ENCODE measurements at regions not wholly inside any gene's neighbourhood (a gene's known extent, or its start where the extent isn't known, plus 50 kb on each side); places are given as distances from the start of the nearest gene placed in this dataset.

- no peak for DNase-seq (ENCODE audit: low read depth)
- TF ChIP-seq MYC (IDR thresholded peaks at IDR 0.05; ENCODE audit: low read depth, low read length) (no peak), POLR2A (IDR thresholded peaks at IDR 0.05; ENCODE audit: extremely low read depth, insufficient read length) (no peak), CTCF (IDR thresholded peaks at IDR 0.05; ENCODE audit: low read depth, low read length) (no peak), MAX (IDR thresholded peaks at IDR 0.05; ENCODE audit: low read depth, low read length) (no peak)
- H3K4me3 ChIP-seq (ENCODE audit: low read depth, low read length), result no peak overlapping the region
Observed at GRCh38 chr7:124597509-124597908, 168.1 kb downstream of the GPR37 start.

- H3K4me3 ChIP-seq (ENCODE audit: low read depth, low read length), result no peak overlapping the region
- no peak for DNase-seq (ENCODE audit: low read depth)
- TF ChIP-seq POLR2A (IDR thresholded peaks at IDR 0.05; ENCODE audit: extremely low read depth, insufficient read length), result no peak
- TF ChIP-seq CTCF (IDR thresholded peaks at IDR 0.05; ENCODE audit: low read depth, low read length), result no peak
- TF ChIP-seq MYC (IDR thresholded peaks at IDR 0.05; ENCODE audit: low read depth, low read length), result no peak
- no peak for TF ChIP-seq MAX (IDR thresholded peaks at IDR 0.05; ENCODE audit: low read depth, low read length)
Observed at GRCh38 chr7:124596881-124597280, 168.7 kb downstream of the GPR37 start.

- H3K4me3 ChIP-seq (ENCODE audit: low read depth, low read length), result no peak overlapping the region
- no peak for DNase-seq (ENCODE audit: low read depth)
- TF ChIP-seq MAX (IDR thresholded peaks at IDR 0.05; ENCODE audit: low read depth, low read length) (no peak), CTCF (IDR thresholded peaks at IDR 0.05; ENCODE audit: low read depth, low read length) (no peak)
Observed at GRCh38 chr7:124590814-124591213, 174.8 kb downstream of the GPR37 start.

GRCh38 chr7:124577256-124577655, 188.3 kb downstream of the GPR37 start:
- no peak for TF ChIP-seq CTCF (IDR thresholded peaks at IDR 0.05; ENCODE audit: low read depth, low read length)
- TF ChIP-seq POLR2A (IDR thresholded peaks at IDR 0.05; ENCODE audit: extremely low read depth, insufficient read length), result no peak
- TF ChIP-seq MYC (IDR thresholded peaks at IDR 0.05; ENCODE audit: low read depth, low read length), result no peak
- TF ChIP-seq MAX (IDR thresholded peaks at IDR 0.05; ENCODE audit: low read depth, low read length), result no peak
- H3K4me3 ChIP-seq (ENCODE audit: low read depth, low read length), result no peak overlapping the region
- DNase-seq (ENCODE audit: low read depth), result no peak

GRCh38 chr7:124575176-124575575, 190.4 kb downstream of the GPR37 start:
- TF ChIP-seq POLR2A (IDR thresholded peaks at IDR 0.05; ENCODE audit: extremely low read depth, insufficient read length), result no peak
- DNase-seq (ENCODE audit: low read depth), result no peak
- H3K4me3 ChIP-seq (ENCODE audit: low read depth, low read length), result no peak overlapping the region

- DNase-seq (ENCODE audit: low read depth), result no peak
- H3K4me3 ChIP-seq (ENCODE audit: low read depth, low read length), result no peak overlapping the region
- no peak for TF ChIP-seq CTCF (IDR thresholded peaks at IDR 0.05; ENCODE audit: low read depth, low read length)
- no peak for TF ChIP-seq MYC (IDR thresholded peaks at IDR 0.05; ENCODE audit: low read depth, low read length)
- TF ChIP-seq MAX (IDR thresholded peaks at IDR 0.05; ENCODE audit: low read depth, low read length), result no peak
- no peak for TF ChIP-seq POLR2A (IDR thresholded peaks at IDR 0.05; ENCODE audit: extremely low read depth, insufficient read length)
Observed at GRCh38 chr7:124570558-124570957, 195.0 kb downstream of the GPR37 start.

Measured in NB4 (cell line).